Astrocyte of the spinal cord (primary cell): ENCODE measurements at regions not wholly inside any gene's neighbourhood (a gene's known extent, or its start where the extent isn't known, plus 50 kb on each side); places are given as distances from the start of the nearest gene placed in this dataset.
A peak's percentile ranks its signal among the peaks of the same experiment; 100 is the strongest.

Experiments
- DNase-seq: peaks from one replicate; pipeline ENCODE4 v3.0.0; 2011; ENCODE audit warnings: low read depth, low spot score
- H3K4me3 ChIP-seq: 2 replicates; pipeline ENCODE4 v1.5.1; 2011; ENCODE audit warnings: low read depth, mild to moderate bottlenecking, low read length, moderate library complexity
- in situ Hi-C: cut with HindIII; loops from 2 replicates; pipeline ENCODE4 v1.10.0; 2017; ENCODE audit warnings: low sequenced_read_pairs
- TF ChIP-seq, protein P1 (sequence below): IDR thresholded peaks from 2 replicates; pipeline ENCODE4 v1.5.1; 2012; ENCODE audit warnings: low read depth, mild to moderate bottlenecking, low read length, inconsistent platforms

DNA sequence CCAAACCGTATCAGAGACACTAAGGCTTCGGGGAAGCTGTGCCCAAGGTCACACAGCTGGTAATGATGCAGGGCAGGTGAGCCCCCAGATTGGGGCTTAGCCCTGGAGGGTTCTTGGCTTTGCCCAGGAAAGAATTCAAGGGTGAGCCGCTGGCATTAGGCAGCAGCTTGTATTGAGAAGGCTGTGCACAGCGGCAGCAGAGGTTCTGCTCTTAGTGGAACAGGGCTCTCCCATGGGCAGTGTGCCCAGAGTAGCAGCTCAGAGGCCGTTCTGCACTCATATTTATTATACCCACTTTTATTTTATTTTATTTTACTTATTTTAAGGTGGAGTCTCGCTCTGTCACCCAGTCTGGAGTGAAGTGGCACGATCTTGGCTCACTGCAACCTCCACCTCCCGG, 85.8 kb upstream of the IER5L start:
- DNase-seq: no peak
- TF ChIP-seq, protein P1, sequence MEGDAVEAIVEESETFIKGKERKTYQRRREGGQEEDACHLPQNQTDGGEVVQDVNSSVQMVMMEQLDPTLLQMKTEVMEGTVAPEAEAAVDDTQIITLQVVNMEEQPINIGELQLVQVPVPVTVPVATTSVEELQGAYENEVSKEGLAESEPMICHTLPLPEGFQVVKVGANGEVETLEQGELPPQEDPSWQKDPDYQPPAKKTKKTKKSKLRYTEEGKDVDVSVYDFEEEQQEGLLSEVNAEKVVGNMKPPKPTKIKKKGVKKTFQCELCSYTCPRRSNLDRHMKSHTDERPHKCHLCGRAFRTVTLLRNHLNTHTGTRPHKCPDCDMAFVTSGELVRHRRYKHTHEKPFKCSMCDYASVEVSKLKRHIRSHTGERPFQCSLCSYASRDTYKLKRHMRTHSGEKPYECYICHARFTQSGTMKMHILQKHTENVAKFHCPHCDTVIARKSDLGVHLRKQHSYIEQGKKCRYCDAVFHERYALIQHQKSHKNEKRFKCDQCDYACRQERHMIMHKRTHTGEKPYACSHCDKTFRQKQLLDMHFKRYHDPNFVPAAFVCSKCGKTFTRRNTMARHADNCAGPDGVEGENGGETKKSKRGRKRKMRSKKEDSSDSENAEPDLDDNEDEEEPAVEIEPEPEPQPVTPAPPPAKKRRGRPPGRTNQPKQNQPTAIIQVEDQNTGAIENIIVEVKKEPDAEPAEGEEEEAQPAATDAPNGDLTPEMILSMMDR: no peak
- in situ Hi-C loops: no loop called here
- H3K4me3 ChIP-seq: no peak overlapping the region

DNA sequence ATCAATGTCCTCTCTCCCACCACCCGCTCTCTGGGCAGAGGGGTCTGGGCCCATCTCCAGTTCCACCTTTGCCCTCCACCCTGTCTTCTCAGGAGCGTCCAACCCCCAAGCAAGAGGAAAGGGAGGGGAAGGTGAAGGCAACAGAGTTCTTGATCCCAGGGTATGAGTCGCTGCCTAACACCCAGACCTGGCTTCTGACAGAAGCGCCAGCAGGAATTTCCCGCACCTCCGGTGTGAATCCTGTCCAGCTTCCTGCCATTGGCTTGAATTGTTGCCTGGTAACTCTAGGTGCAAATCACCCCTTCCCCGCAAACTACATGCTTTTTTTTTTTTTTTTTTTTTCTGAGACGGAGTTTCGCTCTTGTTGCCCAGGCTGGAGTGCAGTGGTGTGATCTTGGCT, 84.2 kb upstream of the IER5L start:
- DNase-seq: no peak
- in situ Hi-C loops: no loop called here
- TF ChIP-seq, protein P1: no peak
- no peak overlapping the region for H3K4me3 ChIP-seq

DNA sequence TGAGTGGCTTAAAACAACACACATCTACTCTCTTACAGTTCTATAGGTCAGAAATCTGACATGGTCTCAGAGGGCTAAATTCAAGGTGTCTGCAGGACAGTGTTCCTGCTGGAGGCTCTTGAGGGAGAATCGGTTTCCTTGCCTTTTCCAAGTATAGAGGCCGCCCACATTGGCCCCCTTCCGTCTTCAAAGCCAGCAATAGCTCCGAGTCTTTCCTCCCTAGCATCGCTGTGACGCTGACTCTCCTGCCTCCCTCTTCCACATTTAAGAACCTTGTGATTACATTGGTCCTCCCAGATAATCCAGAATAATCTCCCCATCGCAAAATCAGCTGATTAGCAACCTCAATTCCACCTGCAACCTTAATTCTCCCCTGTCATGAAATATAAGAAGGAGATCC, 81.3 kb upstream of the IER5L start:
- in situ Hi-C loops: no loop called here
- DNase-seq: no peak
- no peak overlapping the region for H3K4me3 ChIP-seq
- TF ChIP-seq, protein P1: no peak

DNA sequence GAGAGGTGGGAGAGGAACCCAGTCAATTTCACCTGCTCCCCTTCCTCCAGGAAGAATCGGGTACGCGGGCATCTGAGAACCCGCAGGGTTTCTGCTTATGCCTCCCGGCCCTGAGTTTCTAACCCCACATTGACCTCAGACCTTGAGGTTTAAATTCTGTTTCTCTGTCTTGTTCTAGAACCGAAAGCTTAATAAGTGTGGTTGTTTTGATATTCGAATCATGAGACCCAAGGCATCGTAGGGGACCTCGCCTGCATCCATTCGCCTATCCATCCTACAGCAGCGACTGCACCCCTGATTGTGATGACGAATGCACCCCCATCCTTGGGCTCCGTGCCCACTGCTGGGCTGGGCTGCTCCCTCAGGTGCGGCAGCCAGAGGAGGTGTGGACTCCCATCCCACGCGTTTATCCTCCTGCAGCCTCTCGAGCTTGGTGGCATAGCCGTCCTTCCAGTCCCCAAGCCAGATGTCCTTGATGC, 80.8 kb upstream of the IER5L start:
- in situ Hi-C loops: no loop called here
- DNase-seq: no peak
- peak overlapping the region; percentile 34 for H3K4me3 ChIP-seq
- TF ChIP-seq, protein P1: no peak

DNA sequence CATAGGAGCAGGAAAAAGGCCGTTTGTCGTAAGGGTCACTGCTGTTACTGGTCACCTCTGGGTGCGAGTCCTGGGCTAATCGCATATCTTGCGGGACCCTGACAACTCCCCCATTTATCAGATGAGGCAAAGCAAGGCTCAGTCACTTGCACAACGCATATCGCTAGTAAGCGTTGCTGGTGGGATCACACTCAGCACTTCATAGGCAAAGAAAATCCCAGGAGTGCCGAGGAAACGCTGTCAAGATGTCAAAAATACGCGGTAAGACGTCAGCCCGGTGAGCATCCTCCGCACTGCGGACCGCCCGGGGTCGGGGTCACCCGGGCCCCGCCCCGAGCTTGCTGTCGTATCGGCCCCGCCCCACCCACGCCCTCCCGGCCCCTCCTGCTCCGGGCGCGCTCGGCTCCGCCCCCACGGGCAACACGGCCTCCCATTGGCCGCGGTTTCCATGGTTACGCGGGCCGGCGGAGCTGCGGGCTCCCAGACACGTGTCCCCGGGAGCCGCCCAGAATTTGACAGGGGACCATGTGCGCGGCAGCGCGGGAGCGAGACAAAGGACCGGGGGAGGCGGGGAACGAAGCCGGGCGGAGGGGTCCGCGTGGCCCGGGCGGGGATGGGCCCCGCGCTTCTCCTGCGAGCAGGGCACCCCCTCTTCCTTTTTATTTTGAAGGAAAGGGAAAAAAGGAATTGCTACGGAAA, 80.2 kb upstream of the IER5L start:
- peak overlapping the region; percentile 34 for H3K4me3 ChIP-seq
- TF ChIP-seq, protein P1: no peak
- DNase-seq: peak; percentile 88
- in situ Hi-C loops: no loop called here

DNA sequence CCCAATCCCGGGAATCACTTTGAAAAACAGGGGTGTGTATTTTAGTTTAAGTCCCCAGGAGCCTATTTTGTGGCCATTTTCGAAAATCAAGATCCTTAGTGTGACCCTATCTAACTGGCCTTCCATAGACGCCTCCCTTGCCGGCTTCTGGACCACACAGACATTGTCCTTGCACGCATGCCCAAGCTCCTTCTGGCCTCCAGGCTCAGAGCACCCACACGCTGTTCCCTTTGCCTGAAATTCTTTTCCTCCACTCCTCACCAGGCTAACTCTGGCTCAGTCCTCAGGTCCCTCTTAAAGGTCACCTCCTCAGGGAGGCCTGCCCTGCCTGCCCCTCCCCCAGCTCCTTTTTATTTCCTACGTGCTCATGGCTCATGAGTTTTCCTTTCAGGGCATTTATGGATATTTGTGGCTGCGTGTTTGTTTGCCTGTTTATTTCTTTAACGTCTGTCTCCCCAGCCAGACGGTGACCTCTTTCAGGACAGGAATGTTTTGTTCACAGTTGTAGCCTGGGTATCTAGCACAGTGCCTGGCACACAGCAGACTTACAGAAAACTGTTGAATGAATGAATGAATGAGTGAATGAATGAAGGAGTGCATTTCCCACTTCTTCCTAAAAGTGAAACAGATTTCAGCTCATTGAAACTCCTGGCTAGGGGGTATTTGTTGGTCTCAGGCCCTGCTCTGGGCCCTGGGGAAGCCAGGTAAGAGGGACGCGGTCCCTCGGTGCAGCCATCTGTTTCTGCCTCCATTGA, 79.1 kb upstream of the IER5L start:
- no peak for DNase-seq
- in situ Hi-C loops: no loop called here
- H3K4me3 ChIP-seq: no peak overlapping the region
- TF ChIP-seq, protein P1: no peak
